ENCODE measurements at regions not wholly inside any gene's neighbourhood (a gene's known extent, or its start where the extent isn't known, plus 50 kb on each side); places are given as distances from the start of the nearest gene placed in this dataset.
A peak's percentile ranks its signal among the peaks of the same experiment; 100 is the strongest.

- no peak for DNase-seq
Measured at GRCh38 chr4:130349745-130350144, 1253.8 kb downstream of the C4orf33 start.

DNA sequence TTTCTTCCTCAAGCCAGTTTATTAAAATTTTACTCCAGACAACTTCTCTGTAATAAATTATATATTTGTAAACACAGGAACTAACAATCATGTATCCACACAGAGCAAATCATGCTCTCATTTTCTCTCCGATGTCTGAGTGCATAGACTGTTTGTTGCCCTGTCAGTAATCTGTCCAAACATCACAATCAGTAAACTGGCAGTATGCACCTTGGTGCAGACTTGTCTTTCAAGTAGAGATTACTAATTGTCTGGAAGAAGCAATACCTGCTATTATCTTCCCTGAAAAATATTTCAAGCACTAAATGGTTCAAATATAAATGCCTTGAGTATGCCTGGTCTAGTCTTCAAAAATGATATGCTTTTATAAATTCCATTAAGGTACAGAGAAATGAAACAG is 1260.9 kb downstream of the C4orf33 start:
- DNase-seq: no peak

DNA sequence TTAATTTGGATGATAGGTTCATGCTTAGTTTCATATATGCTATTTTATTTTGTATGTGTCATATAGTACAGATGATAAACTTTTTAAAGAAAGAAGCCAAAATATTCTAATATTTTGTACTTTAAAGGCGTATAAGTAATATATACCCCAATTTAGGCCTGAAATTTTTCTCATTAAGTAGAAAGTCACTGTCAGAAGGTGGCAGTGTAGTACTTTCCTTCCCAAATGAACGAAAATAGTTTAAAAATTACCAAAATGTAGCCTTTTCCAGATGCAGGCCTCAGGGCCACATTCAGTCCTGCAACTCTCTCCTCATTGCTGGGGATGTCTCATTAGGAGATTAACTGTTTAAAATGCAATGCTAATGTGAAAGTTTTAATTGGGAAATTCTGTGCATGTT is 1263.6 kb downstream of the C4orf33 start:
- DNase-seq: no peak

- DNase-seq: no peak
Measured at GRCh38 chr4:130361616-130362015, 1265.7 kb downstream of the C4orf33 start.

GRCh38 chr4:130368668-130369067 is 1272.7 kb downstream of the C4orf33 start:
- DNase-seq: no peak

DNA sequence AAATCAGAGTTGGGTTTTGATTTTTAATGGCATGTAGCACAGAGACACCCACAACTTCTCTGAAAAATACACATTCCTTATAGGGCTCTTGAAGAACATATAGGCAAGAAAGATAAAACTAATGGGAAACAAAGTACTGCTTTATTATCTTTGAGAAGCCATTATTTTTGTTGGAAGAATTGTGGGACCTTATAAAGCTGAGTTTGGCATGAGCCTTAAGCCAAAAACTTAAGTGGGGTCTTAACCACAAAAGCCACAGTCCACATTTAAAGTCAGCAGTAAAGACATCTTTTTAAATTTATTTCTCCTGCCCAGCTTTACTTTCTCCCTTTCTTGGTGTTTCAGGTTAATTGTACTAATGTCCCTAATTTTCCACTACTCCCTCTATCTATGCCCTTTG is 1297.3 kb downstream of the C4orf33 start:
- no peak for DNase-seq

GRCh38 chr4:130393642-130394041 is 1297.7 kb downstream of the C4orf33 start:
- no peak for DNase-seq

GRCh38 chr4:130395871-130396270 is 1299.9 kb downstream of the C4orf33 start:
- DNase-seq: peak; percentile 74

DNA sequence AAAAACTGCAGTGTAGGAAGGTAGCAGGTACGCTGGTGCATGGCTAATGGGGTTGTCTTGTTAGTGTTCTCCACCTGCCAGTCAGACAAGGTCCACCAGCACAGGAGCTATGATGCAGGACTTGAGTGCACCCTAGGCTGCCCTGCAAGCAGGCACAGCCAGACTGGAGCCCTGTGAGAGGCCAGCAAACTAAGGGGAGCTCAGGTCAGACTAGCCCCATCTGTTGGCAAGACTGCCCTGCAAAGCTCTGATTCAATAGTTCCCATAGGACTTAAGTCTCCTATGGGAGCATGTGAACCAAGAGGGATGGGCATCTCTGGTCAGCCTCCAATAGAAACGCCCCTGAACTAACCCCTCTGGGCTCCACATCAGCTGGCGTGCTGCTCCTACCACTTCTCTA is 1307.3 kb downstream of the C4orf33 start:
- no peak for DNase-seq

- no peak for DNase-seq
Measured at GRCh38 chr4:130416228-130416627, 1320.3 kb downstream of the C4orf33 start.

- DNase-seq: no peak
Measured at GRCh38 chr4:130419211-130419975, 1323.4 kb downstream of the C4orf33 start.

GRCh38 chr4:130422261-130422660 is 1326.3 kb downstream of the C4orf33 start:
- DNase-seq: no peak

DNA sequence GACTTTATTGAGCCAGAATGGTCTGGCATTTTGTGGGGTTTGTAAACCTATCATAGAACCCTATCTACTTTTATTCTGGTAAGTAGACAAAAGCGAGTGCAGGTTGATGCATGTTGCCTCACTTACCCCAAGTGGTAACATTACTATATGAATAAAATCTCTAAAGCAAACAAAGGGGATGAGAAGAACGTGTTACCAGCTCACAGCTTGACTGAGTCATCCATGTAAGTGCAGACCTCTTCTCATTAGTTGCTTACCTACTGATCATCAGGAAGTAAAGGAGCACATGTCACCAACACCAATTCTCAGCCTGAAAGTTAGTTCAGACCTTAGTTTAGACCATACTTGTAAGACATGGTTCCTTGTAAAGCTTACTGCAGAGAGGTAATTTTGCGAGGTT is 1328.3 kb downstream of the C4orf33 start:
- no peak for DNase-seq

DNA sequence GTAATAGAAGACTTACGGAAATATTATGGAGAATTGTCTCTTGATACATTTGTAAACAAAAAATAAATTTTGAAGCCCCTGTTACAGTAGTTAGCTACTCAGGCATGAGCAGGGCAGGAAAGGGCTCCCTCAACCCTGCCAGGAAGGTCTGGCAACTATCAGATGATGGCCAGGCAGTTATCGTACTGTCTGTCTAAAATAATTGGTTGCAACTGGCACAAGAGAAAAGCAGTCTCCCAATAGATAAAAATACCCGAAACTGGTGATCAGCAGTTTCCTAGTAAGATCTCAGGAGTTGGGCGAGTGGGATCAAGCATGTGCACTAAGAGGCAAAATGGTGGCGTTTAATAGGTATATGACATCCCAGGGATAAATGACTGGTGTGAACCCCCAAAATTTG is 1336.3 kb downstream of the C4orf33 start:
- DNase-seq: no peak

GRCh38 chr4:130449741-130450140 is 1353.8 kb downstream of the C4orf33 start:
- DNase-seq: no peak

- DNase-seq: no peak
Measured at GRCh38 chr4:130468340-130468739, 1372.4 kb downstream of the C4orf33 start.

DNA sequence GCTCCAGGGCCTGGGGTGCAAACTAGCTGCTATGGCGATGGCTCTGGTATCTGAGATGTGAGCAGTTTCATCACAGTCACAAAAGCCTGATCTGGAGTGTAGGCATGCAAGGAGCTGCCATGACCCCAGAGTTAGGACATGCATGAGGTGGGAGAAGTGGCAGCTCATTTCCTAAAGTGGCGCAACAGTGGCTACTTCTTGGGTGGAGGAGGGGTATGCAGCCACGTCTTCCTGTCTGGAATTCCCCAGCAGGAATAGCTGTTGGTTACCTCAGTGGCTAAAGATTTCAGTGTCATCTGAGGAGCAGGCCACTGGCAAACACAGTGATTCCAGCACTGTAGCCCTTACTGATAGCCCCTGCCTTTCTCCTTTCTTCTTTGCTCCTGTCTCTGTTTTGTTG is 1382.5 kb downstream of the C4orf33 start:
- DNase-seq: no peak

DNA sequence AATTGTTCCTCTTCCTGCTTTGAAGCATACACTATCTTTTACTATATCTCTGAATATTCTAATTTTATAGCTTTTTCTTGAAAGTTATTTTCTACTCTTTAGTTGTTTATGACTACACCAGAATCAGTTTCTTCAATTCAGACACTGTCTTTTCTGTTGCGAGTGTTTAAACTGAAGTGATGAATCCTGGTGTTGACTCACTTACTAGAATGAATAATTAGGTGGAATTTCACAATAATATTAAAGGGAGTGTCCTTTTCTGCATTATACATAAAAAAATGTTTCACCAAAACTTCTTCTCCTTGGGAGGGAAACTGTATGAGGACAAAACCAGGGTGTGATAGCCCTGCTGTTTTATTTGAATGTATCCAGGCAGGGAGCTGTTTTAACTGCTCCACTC is 1383.1 kb downstream of the C4orf33 start:
- no peak for DNase-seq

- no peak for DNase-seq
Measured at GRCh38 chr4:130479674-130480073, 1383.7 kb downstream of the C4orf33 start.

DNA sequence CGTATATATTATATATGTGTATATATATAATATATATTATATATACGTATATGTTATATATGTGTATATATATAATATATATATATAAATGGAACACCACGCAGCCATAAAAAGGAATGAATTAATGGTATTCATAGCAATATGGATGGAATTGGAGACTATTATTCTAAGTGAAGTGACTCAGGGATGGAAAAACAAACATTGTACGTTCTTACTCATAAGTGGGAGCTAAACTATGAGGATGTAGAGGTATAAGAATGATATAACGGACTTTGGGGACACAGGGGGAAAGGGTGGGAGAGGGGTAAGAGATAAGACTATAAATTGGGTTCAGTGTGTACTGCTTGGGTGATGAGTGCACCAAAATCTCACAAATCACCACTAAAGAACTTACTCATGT is 1388.9 kb downstream of the C4orf33 start:
- DNase-seq: no peak

DNA sequence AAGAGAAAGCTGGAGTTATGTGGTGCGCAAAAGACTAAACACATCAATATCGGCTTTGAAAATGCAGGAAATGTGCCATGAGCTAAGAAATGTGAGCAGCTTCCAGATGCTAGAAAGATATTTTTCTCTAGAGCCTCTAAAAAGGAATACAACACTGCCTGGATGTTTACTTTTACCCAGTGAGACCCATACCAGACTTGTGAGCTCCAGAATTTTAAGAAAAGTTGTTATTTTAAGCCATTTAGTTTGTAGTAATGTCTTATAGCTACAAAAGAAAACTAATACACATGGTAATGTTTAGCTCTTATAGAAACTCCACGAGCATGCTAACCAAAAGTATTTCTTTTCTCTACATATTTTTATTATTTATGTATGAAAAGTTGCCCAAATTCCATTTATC is 1389.4 kb downstream of the C4orf33 start:
- no peak for DNase-seq

DNA sequence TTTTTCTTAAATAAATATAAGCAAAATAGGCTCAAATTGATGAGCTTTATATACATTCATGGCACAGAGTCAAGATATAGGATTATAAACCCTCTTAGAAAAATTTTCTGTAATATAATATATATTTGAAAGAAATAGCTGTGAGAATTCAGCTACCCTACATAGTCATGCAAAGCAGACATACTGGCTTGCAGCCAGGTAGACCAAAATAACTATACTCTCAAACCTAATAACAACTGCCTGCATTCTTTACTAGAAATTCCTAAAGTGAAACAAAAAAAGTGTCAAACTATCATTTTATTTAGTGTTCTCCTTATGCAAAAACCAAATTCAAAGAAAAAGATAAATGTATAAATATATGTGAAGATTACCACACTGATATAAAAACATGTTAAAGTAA is 1390.2 kb downstream of the C4orf33 start:
- no peak for DNase-seq

DNA sequence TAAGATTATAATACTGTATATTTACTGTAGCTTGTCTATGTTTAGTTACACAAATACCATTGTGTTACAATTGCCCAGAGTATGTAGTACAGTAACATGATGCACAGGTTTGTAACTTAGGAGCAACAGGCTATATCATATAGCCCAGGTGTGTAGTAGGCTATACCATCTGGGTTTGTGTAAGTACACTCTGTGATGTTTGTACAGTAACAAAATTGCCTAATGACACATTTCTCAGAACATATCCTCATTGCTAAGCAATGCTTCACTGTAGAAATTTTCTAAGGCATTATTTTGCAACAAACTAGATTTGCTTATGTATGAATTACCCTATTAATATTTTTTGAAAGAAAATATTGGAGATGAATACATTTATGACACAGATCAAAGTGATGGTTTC is 1390.9 kb downstream of the C4orf33 start:
- no peak for DNase-seq

DNA sequence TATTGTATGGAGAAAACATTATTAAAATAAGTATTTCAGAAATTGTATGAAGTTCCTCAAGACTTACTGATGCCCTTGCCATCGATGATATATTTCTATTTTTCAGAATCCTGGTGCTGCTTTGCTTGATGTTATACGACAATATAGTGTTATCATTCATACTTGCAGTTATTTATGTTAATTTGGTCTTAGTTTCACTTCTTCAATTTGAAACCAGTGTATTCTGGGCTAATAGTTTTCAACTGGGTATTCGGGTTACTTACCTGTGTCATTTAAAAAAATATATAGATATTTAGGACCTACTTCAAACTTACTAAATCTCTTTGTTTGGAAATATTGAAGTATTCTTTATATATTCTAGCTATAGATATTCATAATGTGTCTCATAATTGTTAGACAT is 1414.7 kb downstream of the C4orf33 start:
- no peak for DNase-seq

- DNase-seq: no peak
Measured at GRCh38 chr4:130511776-130512175, 1415.8 kb downstream of the C4orf33 start.
